Spleen (tissue), 7 donors: ENCODE measurements at regions not wholly inside any gene's neighbourhood (a gene's known extent, or its start where the extent isn't known, plus 50 kb on each side); places are given as distances from the start of the nearest gene placed in this dataset.

ENCODE experiments used
- CTCF ChIP-seq, 11 experiments: fragments of 200-600 bp in 7 of 11; fragments of 450-650 bp in 4 of 11; sonication (generic) in 4 of 11; IDR thresholded peaks in 8 of 11; conservative IDR thresholded peaks in 3 of 11; 1 replicate in 7 of 11; 2 replicates in 4 of 11; pipeline versions ENCODE4 v1.4.0 to v1.8.0; 2016 to 2021; ENCODE audit warnings: antibody characterized with exemption in 11 of 11, inconsistent platforms in 4 of 11, mild to moderate bottlenecking in 1 of 11
- POLR2AphosphoS5 ChIP-seq, 3 donors: sonication (generic); formaldehyde crosslinking; IDR thresholded peaks; one replicate each; pipeline ENCODE4 v1.5.1; 2017; ENCODE audit warnings: antibody characterized with exemption in 3 of 3
- donor health status: DM: no; HTN: no; CAD: no; lungs with moderate emphysema.
- donor health status: DM: no; HTN: no; CAD: no.
- donor health status: DM: no; HTN: no; CAD: no.

- TF ChIP-seq POLR2AphosphoS5 (IDR thresholded peaks at IDR 0.05): no peak
- TF ChIP-seq CTCF (IDR thresholded peaks at IDR 0.05 in 8 of 11, conservative IDR thresholded peaks at IDR 0.05 in 3 of 11): no peak
These were observed 92.0 kb downstream of the SPP2 start for GRCh38 chr2:234142530-234142929.
